LoVo (cell line): ENCODE measurements at regions not wholly inside any gene's neighbourhood (a gene's known extent, or its start where the extent isn't known, plus 50 kb on each side); places are given as distances from the start of the nearest gene placed in this dataset.

Experiments used
- DNase-seq: peaks from one replicate; pipeline ENCODE4 v3.0.0-alpha.2; 2016; ENCODE audit warnings: low spot score

DNA sequence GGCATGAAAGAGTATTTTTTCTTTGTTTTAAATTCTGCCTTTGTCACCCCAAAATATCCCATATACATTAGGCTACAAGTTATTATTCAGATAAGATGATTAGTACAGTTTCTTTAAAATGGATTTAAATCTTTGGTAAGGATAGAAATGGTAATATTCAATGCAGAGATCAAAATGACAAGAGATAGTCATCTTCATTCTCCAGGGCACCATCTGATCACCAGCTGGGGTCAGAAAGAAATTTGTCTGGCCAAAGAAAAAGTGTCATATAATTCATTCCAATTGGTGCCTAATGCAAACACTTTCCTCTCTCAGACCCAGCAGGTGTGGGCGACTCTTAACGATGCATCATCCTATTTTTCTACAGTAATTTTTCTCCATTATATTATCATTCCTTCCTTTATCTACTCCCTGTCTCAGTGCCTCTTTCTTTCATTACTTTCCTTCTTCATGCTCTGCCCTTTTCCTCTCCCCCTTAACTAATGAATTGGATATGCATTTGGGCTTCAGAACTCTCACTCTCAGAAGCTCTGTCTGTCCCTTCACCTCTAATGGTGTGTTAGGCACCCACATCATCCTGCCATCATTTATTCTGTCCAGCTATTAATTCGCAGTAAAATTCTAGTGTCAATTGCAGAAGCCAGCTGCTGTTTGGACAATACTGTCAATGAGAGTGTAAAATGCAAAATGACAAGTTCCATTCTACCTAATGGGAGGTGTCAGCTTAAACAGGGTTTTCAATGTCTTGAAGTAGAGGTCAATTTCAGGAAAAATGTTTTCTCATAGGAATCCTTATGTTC is 570.5 kb downstream of the TDRD15 start:
- DNase-seq: no peak

DNA sequence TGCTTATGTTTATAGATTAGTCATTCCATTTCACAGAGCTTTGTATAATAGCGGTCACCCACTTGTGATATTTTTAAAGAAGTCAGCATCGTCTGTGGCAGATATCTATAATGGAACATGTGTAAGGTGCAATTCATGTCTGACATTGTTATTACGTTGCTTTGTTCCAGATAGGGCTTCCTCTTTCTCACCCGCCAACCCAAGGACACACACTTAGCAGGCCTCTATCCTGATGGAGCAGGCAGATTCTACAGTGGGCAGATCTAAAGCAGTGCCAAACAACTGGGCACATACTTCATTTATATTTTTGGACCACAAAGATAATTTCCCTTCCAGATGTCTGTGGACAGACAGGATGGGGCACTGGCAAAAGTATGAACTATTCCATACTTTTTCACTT is 573.1 kb downstream of the TDRD15 start:
- DNase-seq: no peak

DNA sequence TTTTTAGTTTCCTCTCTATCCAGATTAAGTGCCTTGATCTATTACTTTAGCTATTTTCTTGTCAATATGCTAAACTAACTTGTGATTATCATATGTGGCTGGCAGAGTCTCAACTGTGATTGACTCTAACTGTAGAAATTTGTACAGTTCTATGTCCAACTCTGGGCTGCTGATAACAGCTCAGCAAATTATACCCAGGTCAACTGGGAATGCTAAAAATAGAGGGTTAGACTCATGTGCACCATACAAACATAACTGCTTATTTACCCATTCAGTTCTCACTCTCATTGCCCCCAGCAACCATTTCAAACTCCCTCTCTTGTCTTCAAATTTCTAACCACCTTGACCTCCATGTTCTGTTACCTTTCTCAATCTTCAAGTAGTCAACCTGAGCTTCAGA is 576.9 kb downstream of the TDRD15 start:
- no peak for DNase-seq

DNA sequence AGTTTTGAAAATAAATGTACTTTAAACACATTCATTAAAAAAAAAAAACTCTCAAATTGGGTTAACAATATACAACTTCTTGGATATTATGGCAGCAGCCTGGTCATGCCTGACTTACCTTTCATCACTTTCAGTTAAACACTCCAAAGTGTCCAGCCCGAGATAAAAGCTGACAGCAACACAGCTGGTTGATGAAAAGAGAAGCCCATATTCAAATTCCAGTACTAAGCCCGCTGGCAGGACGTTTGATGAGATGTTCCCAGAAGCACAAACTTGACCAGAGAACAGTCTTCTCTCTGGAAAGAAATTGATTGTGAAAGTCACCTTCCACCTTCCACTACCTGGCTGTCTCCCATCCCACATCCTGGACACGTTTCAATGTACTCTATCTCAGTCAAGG is 586.3 kb downstream of the TDRD15 start:
- no peak for DNase-seq

DNA sequence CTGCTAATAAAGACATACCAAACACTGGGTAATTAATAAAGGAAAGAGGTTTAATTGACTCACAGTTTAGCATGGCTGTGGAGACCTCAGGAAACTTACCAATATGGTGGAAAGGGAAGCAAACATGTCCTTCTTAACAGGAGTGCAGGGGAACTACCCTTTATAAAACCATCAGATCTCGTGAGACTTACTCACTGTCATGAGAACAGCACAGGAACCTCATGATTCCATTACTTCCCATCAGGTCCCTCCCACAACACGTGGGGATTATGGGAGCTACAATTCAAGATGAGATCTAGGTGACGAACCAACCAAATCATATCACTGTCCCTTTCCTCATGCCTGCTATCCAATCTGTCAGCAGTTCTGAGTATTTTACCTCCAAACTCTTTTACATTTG is 586.7 kb downstream of the TDRD15 start:
- DNase-seq: no peak

DNA sequence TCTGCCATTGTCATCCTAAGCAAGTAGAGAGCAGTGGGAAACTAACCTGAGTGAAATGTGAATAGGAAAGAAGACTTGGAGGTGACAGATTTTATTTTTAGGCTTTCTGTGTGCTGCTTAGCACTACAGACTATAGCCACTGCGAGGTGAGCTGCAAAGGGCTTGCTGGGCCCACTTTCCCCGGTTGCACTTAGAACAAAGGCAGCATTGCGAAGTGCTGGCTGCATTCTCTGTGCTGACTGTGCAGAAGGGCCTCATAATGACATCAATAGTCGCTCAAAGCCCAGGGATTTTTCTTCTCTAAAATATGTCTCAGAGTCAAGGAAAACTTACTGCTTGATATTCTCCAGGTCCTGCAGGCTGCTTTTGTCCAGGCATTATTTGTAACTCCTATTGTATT is 592.1 kb downstream of the TDRD15 start:
- DNase-seq: no peak

DNA sequence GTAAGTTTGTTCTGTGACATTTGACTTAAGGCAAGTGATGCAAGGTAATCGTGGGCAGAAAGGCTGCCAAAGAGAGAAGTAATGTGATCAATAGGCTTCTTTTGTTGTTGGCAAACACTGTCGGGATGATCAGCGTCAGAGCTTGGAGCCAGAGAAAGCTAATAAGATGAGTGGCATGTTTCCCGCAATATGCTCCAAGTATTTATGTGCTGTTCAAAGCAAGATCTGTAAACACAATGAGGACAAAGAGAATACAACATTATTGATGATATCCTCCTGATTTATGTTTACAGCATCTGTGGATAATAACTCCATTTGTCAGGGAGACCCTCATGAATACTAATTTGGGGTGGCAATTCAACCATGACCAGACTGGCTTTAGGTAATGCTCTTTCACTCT is 603.3 kb downstream of the TDRD15 start:
- DNase-seq: no peak

DNA sequence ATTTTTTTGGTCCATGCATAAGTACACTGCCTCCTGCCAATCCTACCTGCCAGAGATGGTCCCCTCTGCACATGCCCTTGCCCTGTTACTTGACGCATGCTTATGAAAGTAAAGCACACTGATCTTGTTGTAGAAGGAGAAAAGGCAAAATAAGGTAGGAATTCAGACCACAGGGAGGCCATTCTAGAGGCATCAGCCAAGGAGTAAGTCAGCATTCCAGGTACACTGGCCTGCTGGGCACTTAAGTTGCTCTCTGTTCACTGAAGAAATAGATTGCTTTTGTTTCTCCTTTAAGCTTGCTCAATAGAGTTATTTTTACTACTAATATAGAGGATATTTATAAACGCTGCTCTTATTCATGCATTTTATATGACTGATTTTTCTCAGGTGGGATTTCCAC is 604.4 kb downstream of the TDRD15 start:
- DNase-seq: no peak

DNA sequence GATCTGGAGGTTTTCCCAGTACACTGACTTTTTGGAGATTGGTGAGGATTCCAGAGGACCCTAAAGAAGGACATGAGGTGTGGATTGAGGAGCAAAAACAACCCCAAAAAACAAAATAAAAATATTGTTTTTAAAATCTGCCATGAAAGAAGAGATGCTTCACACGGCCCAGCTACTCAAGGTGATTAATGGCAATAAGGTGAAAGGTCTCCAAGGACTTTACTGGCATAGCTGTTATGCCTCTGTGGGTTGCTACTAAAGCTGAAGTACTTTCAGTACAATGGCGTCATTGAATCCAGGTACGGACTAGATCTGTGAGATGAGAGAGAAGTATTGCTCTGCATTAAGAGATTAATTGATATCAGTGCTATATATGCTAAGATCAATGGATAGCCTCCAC is 606.4 kb downstream of the TDRD15 start:
- no peak for DNase-seq

DNA sequence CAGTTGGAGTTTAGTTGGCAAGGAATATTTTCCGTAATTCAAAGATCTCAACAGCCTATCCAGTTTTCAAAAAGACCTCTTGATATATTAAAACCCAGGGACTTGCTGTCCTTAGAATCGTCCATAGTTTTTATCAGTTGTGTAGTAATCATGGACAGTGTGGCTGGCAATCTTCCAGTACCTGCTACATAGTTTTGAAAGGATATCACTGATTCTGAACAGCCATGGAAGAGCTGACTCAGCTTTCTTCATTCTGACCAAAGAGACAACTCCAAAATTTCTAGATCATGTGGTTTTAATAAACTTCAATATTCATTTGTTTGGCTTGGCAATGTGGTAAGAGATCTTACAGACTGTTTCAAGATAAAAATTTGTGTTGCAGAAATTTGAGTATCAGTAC is 616.7 kb downstream of the TDRD15 start:
- no peak for DNase-seq

DNA sequence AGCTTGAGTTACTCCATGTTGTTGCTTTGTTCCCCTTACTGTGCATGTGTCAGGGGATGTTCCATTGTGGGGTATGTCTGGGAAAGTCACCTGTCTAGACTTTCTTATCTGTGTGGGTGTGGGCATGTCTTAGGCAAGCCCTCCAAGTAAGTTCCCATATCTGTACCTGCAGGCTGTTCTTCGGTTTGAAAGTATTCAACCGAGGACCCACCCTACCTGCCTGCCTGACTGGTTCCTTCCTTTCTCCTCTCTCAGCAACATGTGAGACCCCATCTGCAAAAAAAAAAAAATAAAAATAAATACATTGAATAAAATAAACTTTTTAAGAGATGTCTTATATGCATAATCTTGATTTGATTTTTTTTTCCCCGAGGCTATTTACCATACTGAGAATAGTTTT is 622.7 kb downstream of the TDRD15 start:
- no peak for DNase-seq

DNA sequence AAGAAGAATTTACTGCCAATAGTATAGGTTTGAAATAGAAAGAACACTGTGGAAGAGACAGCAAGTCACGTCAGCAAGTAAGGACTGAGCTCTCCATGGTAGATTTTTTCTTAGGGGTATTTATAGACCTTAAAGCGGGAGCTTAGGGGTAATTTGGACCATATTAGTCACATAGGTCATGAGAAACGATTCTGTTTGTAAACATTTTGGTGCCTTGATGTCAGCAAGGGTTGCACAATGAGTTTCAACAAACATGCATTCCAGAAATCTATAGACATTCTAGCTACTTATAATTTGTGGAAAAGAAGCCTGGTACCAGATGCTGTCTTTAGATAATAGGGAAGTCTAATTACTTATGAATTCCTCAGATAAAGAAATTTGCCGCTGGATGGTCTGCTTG is 624.7 kb downstream of the TDRD15 start:
- no peak for DNase-seq

DNA sequence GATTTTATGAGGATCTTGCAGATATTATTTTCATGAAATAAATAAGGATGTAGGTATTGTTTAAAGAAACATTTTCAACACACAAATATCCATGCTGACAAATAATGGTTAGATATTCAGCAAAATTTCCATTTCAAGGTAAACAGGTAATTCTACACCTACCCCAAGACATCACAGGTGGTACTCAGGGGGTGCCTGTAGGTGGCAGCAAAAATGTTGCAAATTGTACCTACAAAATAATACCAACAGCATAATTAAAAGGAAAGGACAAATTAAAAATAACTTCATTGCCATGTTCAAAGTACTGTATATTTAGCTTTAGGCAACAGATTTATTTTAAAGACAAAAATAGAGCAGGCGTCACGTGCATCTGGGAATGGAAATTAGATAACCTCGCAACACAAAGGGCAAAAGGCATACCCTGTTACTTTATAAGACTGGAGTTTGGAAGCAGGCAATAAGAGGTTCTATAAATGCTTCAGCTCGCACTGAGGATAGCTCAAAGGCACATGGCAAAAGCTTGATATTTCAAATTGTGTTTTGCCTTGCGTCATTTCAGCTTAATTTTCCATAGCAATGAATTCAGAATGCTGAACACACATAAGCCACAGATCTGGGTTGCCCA is 630.5 kb downstream of the TDRD15 start:
- no peak for DNase-seq

DNA sequence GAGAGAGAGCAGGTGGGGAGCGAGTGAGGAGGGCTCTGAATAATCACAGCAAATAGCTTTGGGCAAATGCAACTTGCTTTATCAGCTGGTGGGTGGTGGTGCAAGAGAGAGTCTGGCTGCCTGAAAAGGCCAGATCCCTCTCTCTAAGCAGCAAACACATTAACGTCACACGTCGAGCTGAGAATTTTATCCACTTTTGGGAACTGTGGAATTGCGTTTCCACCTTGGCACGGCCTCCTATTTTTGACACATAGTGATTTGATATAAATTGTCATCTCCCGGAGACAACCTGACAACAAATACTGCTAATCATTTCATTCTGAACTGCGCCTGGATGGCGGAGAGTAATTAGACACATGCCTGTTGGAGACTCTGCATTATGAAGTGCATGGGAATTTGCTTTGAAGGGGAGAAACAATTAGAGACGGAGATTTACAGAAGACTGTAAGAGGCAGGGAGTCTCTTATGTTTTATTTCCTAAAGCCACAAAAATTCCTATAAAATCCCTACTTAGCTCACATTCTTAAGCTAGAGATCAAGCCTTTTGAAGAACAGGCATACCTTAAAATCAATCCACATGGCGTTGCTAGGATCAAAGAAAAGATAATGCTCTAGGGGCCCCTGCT is 634.1 kb downstream of the TDRD15 start:
- no peak for DNase-seq

DNA sequence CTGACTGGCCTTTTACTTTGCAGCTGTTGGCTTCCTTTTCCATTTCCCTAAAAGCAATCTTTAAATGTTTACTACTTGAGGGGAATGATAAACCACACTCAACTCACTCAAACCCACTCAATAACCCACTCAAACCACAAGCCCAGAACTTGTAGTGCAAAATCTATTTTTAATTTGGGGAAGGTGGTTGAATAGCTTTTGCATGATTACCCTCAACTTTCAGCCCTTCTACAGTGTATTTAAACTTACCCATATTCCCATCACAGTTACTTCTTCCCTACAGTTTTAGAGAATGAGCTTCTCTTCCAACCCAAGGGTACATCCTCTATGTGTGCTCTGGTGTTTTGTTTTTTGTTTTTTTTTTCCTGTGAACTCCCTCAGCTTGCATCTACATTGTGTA is 636.1 kb downstream of the TDRD15 start:
- no peak for DNase-seq

DNA sequence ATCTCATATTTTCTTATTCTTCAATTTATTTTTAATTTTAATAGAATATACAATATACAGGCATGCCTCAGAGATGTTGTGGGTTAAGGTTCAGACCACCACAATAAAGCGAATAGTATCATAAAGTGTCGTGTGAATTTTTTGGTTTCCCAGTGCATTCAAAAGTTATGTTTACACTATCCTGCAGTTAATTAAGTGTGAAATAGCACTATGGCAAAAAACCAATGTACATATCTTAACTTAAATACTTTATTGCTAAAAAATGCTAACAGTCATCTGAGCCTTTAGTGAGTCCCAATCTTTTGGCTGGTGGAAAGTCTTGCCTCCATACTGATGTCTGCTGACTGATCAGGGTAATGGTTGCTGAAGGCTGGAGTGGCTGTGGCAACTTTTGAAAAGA is 637.6 kb downstream of the TDRD15 start:
- DNase-seq: no peak

DNA sequence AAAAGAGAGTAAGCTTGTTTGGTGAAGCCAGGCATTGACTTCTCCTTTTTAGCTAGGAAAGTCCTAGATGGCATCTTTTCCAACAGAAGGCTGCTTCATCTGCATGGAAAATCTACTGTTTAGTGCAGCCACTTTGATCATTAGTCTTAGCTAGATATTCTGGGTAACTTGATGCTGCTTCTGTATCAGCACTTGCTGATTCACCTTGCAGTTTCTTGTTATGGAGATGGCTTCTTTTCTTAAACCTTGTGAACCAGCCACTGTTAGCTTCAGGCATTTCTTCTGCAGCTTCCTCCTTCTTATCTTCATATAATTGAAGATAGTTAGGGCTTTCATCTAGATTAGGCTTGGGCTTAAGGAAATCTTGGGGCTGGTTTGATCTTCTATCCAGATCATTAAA is 639.7 kb downstream of the TDRD15 start:
- DNase-seq: no peak

DNA sequence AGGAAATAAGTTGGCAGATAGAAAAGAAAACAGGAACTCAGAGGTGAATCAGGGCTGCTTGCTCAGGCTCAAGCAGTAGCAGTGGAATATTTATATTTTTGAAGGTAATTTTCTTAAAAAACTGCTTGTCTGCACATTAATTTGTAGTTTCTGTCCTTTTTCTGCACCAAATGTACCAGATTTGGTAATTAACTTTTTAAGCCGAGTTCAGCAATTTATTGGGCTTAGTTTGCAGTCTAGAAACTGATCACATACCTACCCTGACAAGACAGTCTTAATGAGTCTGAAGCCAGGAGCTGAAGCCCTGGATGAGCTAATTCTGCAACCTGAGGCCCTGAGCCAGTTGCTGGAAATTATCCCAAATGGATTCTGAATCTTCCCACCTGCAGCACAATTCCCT is 647.0 kb downstream of the TDRD15 start:
- DNase-seq: no peak

DNA sequence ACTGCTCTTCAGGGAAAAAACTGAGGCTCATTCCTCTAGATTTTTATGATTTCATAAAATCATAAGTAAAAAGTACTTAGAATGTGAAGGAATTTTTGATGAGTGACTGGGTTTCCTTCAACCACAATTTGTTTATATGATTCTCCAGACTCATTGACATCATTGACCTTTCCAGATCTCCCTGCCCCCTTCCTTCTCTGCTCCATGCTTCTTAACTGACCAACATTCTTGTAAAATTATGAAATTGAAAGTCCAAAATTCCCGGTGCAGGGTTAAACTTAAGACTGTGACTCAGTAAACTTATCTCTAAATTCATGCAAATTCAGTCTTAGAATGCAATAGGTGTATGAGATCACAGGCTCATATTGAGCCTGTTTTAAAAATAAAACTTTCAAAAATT is 648.9 kb downstream of the TDRD15 start:
- no peak for DNase-seq

DNA sequence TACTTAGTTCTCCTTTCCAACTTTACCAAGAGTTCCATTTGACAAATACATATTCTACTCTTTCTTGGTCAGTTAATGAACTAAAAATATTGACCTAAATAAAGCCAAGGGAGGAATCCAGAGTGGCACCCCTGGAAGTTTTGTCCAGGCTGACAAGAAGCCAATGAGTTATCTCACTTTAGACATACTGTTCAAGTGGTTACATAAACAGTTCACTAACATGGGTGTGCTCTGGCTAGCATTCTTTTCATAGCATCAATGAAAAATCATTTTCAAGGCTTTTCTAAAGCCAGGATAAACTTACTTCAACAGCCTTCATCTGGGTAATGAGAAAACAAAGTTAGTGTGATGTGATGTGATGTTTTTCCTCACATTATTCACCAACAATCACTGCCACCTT is 649.4 kb downstream of the TDRD15 start:
- no peak for DNase-seq

DNA sequence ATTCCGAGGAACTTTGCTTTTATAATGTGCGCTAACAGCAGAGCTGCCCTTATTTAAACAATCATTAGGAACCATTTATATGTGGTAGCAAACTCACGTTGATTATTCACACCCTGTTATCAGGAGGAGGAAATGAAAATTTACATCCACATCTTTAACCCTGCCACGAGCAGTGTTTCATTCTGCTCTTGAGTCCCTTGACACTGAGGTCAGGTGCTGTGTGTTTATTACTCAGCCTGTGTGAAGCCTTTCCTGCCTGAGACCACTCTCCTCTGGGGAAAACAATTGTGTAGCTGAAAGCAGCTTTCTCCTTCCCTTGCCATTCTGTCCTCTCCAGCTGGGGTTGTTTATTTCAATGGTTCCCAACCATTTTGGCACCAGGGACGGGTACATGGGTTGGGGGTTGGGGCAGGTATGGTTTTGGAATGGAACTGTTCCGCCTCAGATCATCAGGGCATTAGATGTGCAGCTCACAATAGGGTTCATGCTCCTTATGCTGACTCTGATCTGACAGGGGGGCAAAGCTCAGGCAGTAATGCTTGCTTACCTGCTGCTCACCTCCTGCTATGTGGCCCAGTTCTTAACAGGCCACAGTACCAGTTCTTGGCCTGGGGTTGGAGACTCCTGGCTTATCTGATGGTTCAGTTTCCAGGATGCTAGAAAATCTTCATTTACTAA is 651.1 kb downstream of the TDRD15 start:
- no peak for DNase-seq

DNA sequence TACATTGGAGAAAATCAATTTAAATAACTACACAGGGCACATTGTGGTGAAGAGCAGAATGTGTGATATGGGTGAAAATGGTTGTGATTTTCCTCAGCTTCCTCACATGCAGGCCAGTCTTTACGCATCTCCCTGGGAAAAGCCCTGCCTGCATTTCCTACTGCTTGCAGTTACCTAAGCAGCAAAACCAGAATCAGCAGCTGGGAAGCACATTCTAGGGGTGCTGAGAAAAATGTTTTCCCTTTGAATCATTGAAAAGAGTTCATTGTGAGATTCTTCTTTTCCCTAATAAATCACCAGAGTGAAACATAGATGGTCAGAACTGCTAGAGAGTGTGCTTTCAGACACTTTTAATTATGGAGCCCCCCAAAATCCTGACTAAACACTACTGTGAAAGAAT is 656.0 kb downstream of the TDRD15 start:
- DNase-seq: no peak

DNA sequence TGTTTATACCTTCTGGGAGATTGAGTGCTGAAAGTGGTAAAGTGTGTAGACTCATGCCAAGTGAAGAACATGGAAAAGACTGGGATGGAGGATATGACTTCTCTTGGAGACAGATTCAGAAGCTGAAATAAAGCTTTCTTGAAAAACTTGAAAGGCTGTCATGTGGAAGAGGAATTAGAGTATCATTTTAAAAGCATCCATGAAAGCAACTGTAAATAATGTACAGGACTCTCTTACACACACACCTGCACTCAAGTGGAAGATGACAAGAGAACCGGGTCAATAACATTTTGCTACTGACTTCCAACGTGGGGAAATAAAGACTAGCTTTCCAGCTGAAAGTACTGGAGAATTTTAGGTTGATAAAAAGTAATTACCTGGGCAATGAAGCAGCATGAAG is 658.2 kb downstream of the TDRD15 start:
- no peak for DNase-seq
